ENCODE measurements at regions not wholly inside any gene's neighbourhood (a gene's known extent, or its start where the extent isn't known, plus 50 kb on each side); places are given as distances from the start of the nearest gene placed in this dataset.

DNA sequence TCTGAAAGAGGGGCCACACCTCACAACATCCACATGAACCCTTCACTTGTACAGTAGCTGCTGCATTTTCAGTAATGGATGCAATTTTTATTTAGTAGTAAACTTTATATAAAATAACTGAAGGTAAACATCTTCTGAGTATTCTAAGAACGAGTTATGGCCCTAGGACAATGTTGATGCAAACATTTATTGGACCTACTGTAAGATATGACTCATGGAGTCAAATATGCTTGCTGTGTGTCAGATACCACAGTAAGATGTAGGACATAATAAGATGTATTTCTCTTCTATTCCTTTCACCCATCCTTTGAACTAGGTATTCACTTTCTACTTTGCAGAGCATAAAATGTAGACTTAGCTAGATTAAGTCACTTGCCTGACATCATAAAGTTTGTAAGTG is 87.6 kb downstream of the TEX13C start:
- dilution Hi-C loops (cut with MboI; ENCODE audit: extremely low pct_ligation_motif_present, low sequenced_read_pairs): no loop called here
- DNase-seq (ENCODE audit: low read depth, low spot score) (no peak), FAIRE-seq (no peak)
- Histone ChIP-seq H4K20me1 (replicated peaks; ENCODE audit: control insufficient read depth, extremely low read depth, insufficient read depth, low read length) (no peaks in the 10 kb centered on the region), H3K4me2 (ENCODE audit: insufficient read depth, low read length) (no peak overlapping the region), H3K4me3 (replicated peaks in 1 of 3; ENCODE audit: insufficient read depth in 1 of 3, low read depth in 1 of 3, low read length in 3 of 3) (no peak overlapping the region), H3K27ac (ENCODE audit: insufficient read depth, low read depth, low read length) (no peak overlapping the region), H3K9ac (replicated peaks; ENCODE audit: extremely low read depth, insufficient read depth, low read length) (no peak overlapping the region), H3K79me2 (ENCODE audit: control insufficient read depth, insufficient read depth, low read length) (no peaks in the 10 kb centered on the region), H3K27me3 (ENCODE audit: control insufficient read depth in 2 of 2, insufficient read depth in 2 of 2, low read length in 2 of 2) (no peaks in the 10 kb centered on the region), H3K4me1 (ENCODE audit: control insufficient read depth, extremely low read depth, insufficient read depth, low read length) (no peaks in the 10 kb centered on the region), H3K9me1 (replicated peaks; ENCODE audit: control insufficient read depth, extremely low read depth, insufficient read depth, low read length) (no peaks in the 10 kb centered on the region), H3K9me3 (replicated peaks; ENCODE audit: control insufficient read depth, insufficient read depth, low read length) (no peaks in the 10 kb centered on the region), H2AFZ (ENCODE audit: low read depth, low read length) (no peak overlapping the region), H3K36me3 (ENCODE audit: control insufficient read depth in 2 of 2, extremely low read depth in 1 of 2, insufficient read depth in 2 of 2, low read length in 2 of 2) (no peaks in the 10 kb centered on the region)
- TF ChIP-seq FOS (IDR thresholded peaks at IDR 0.05; ENCODE audit: borderline replicate concordance, insufficient read depth, low read length): no peak
- TF ChIP-seq, protein P1, sequence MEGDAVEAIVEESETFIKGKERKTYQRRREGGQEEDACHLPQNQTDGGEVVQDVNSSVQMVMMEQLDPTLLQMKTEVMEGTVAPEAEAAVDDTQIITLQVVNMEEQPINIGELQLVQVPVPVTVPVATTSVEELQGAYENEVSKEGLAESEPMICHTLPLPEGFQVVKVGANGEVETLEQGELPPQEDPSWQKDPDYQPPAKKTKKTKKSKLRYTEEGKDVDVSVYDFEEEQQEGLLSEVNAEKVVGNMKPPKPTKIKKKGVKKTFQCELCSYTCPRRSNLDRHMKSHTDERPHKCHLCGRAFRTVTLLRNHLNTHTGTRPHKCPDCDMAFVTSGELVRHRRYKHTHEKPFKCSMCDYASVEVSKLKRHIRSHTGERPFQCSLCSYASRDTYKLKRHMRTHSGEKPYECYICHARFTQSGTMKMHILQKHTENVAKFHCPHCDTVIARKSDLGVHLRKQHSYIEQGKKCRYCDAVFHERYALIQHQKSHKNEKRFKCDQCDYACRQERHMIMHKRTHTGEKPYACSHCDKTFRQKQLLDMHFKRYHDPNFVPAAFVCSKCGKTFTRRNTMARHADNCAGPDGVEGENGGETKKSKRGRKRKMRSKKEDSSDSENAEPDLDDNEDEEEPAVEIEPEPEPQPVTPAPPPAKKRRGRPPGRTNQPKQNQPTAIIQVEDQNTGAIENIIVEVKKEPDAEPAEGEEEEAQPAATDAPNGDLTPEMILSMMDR (IDR thresholded peaks at IDR 0.05; ENCODE audit: extremely low read depth in 1 of 2, insufficient read depth in 1 of 2, low read depth in 1 of 2, low read length in 2 of 2): no peak
- no peak for TF ChIP-seq JUN (IDR thresholded peaks at IDR 0.05; ENCODE audit: borderline replicate concordance, insufficient read depth, insufficient read length, low read depth)
- TF ChIP-seq POLR2AphosphoS5 (IDR thresholded peaks at IDR 0.05; ENCODE audit: insufficient read depth, low read depth, low read length): no peak
- no peak for TF ChIP-seq GATA2 (IDR thresholded peaks at IDR 0.05; ENCODE audit: insufficient read depth, insufficient read length, low read depth, low read length)
- CTCF ChIA-PET: no interaction called here
- intact Hi-C loops (cut with micrococcal nuclease): no loop called here
- POLR2A ChIA-PET: no interaction called here
- BruUV-seq (replicated peaks): no TSS peak

DNA sequence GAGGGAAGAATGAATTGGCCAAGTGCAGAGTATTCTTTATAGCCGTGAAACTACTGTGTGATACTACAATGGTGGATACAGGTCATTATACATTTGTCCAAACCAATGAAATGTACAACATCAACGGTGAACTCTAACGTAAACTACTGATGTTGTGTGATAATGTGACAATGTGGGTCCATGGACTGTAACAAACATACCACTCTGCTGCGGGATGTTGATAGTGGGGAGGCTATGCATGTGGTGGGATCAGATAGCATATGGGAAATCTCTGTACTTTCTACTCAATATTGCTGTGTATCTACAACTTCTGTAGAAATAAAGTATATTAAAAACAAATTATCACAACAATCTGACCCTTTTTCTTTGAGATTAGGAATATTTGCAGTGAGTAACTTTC is 101.1 kb downstream of the TEX13C start:
- no peaks in the 10 kb centered on the region for H3K36me3 ChIP-seq (ENCODE audit: control insufficient read depth in 2 of 2, extremely low read depth in 1 of 2, insufficient read depth in 2 of 2, low read length in 2 of 2)
- ChIA-PET POLR2A (no interaction called here), CTCF (no interaction called here)
- H3K4me1 ChIP-seq (ENCODE audit: control insufficient read depth, extremely low read depth, insufficient read depth, low read length): no peaks in the 10 kb centered on the region
- H3K27me3 ChIP-seq (ENCODE audit: control insufficient read depth in 2 of 2, insufficient read depth in 2 of 2, low read length in 2 of 2): no peaks in the 10 kb centered on the region
- FAIRE-seq (no peak), DNase-seq (ENCODE audit: low read depth, low spot score) (no peak)
- H3K9ac ChIP-seq (replicated peaks; ENCODE audit: extremely low read depth, insufficient read depth, low read length): no peak overlapping the region
- no peaks in the 10 kb centered on the region for H3K9me1 ChIP-seq (replicated peaks; ENCODE audit: control insufficient read depth, extremely low read depth, insufficient read depth, low read length)
- intact Hi-C loops (cut with micrococcal nuclease) (no loop called here), dilution Hi-C loops (cut with MboI; ENCODE audit: extremely low pct_ligation_motif_present, low sequenced_read_pairs) (no loop called here)
- no peaks in the 10 kb centered on the region for H4K20me1 ChIP-seq (replicated peaks; ENCODE audit: control insufficient read depth, extremely low read depth, insufficient read depth, low read length)
- no peak overlapping the region for H3K4me2 ChIP-seq (ENCODE audit: insufficient read depth, low read length)
- H2AFZ ChIP-seq (ENCODE audit: low read depth, low read length): no peak overlapping the region
- H3K9me3 ChIP-seq (replicated peaks; ENCODE audit: control insufficient read depth, insufficient read depth, low read length): no peaks in the 10 kb centered on the region
- no peaks in the 10 kb centered on the region for H3K79me2 ChIP-seq (ENCODE audit: control insufficient read depth, insufficient read depth, low read length)
- no peak overlapping the region for H3K4me3 ChIP-seq (replicated peaks in 1 of 3; ENCODE audit: insufficient read depth in 1 of 3, low read depth in 1 of 3, low read length in 3 of 3)
- TF ChIP-seq, protein P1 (IDR thresholded peaks at IDR 0.05; ENCODE audit: extremely low read depth in 1 of 2, insufficient read depth in 1 of 2, low read depth in 1 of 2, low read length in 2 of 2): no peak
- TF ChIP-seq EZH2 (IDR thresholded peaks at IDR 0.05; ENCODE audit: borderline replicate concordance, low read depth, low read length, severe bottlenecking) (no peak), POLR2AphosphoS5 (IDR thresholded peaks at IDR 0.05; ENCODE audit: insufficient read depth, low read depth, low read length) (no peak), FOS (IDR thresholded peaks at IDR 0.05; ENCODE audit: borderline replicate concordance, insufficient read depth, low read length) (no peak), GATA2 (IDR thresholded peaks at IDR 0.05; ENCODE audit: insufficient read depth, insufficient read length, low read depth, low read length) (no peak), JUN (IDR thresholded peaks at IDR 0.05; ENCODE audit: borderline replicate concordance, insufficient read depth, insufficient read length, low read depth) (no peak), MYC (IDR thresholded peaks at IDR 0.05; ENCODE audit: low read depth, low read length) (no peak), POLR2A (IDR thresholded peaks at IDR 0.05; ENCODE audit: low read depth, low read length) (no peak)
- TF ChIP-seq, protein P2, sequence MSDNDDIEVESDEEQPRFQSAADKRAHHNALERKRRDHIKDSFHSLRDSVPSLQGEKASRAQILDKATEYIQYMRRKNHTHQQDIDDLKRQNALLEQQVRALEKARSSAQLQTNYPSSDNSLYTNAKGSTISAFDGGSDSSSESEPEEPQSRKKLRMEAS (IDR thresholded peaks at IDR 0.05; ENCODE audit: insufficient read depth, insufficient read length): no peak
- no TSS peak for BruUV-seq (replicated peaks)
- H3K27ac ChIP-seq (ENCODE audit: insufficient read depth, low read depth, low read length): no peak overlapping the region
